ENCODE measurements at regions not wholly inside any gene's neighbourhood (a gene's known extent, or its start where the extent isn't known, plus 50 kb on each side); places are given as distances from the start of the nearest gene placed in this dataset.

DNA sequence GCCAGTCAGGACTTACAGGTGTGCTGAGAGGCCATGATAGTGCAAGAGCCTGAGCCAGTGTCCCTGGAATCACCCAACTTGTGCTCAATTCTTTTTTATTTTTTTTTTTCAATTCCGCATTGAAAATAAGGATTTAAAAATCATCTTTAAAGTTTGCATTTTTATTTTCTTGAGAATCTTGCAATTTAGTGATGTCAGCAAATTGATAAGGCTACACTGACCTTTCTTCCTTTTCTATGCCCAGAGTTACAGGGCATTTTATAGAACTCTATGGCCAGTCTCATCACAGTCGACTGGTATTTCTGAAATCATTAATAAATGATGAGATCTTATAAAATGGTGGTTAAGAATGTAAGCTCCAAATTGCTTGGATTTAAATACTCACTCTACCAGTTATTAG lies 63.3 kb upstream of the PRKD1 start:
- Histone ChIP-seq H3K36me3 (ENCODE audit: control insufficient read depth, insufficient read depth, low read length) (no peaks in the 10 kb centered on the region), H3K4me3 (replicated peaks in 1 of 4; ENCODE audit: control extremely low read depth in 1 of 4, insufficient read depth in 1 of 4, low read depth in 3 of 4, low read length in 4 of 4) (no peak overlapping the region), H3K4me1 (ENCODE audit: control insufficient read depth, extremely low read depth, insufficient read depth, low read length) (no peaks in the 10 kb centered on the region), H3K9me3 (ENCODE audit: control insufficient read depth, insufficient read depth, low read depth, low read length) (no peaks in the 10 kb centered on the region), H3K9ac (ENCODE audit: insufficient read depth, low read length) (no peak overlapping the region), H2AFZ (ENCODE audit: low read length) (no peak overlapping the region), H3K27me3 (ENCODE audit: control insufficient read depth, insufficient read depth, low read length) (no peaks in the 10 kb centered on the region), H3K4me2 (ENCODE audit: extremely low read depth, insufficient read depth, low read length) (no peak overlapping the region), H4K20me1 (ENCODE audit: control insufficient read depth, extremely low read depth, insufficient read depth, low read length) (no peaks in the 10 kb centered on the region), H3K79me2 (ENCODE audit: control insufficient read depth, insufficient read depth, low read length) (no peaks in the 10 kb centered on the region), H3K27ac (ENCODE audit: insufficient read depth, low read length) (no peak overlapping the region)
- no peak for DNase-seq (ENCODE audit: low read depth in 2 of 2)
- TF ChIP-seq, protein P1, sequence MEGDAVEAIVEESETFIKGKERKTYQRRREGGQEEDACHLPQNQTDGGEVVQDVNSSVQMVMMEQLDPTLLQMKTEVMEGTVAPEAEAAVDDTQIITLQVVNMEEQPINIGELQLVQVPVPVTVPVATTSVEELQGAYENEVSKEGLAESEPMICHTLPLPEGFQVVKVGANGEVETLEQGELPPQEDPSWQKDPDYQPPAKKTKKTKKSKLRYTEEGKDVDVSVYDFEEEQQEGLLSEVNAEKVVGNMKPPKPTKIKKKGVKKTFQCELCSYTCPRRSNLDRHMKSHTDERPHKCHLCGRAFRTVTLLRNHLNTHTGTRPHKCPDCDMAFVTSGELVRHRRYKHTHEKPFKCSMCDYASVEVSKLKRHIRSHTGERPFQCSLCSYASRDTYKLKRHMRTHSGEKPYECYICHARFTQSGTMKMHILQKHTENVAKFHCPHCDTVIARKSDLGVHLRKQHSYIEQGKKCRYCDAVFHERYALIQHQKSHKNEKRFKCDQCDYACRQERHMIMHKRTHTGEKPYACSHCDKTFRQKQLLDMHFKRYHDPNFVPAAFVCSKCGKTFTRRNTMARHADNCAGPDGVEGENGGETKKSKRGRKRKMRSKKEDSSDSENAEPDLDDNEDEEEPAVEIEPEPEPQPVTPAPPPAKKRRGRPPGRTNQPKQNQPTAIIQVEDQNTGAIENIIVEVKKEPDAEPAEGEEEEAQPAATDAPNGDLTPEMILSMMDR (conservative IDR thresholded peaks at IDR 0.05 in 1 of 2, IDR thresholded peaks at IDR 0.05 in 1 of 2; ENCODE audit: low read depth in 1 of 2, low read length in 2 of 2), result no peak
- no peak for TF ChIP-seq EZH2 (IDR thresholded peaks at IDR 0.05; ENCODE audit: low read length, missing control alignments)

DNA sequence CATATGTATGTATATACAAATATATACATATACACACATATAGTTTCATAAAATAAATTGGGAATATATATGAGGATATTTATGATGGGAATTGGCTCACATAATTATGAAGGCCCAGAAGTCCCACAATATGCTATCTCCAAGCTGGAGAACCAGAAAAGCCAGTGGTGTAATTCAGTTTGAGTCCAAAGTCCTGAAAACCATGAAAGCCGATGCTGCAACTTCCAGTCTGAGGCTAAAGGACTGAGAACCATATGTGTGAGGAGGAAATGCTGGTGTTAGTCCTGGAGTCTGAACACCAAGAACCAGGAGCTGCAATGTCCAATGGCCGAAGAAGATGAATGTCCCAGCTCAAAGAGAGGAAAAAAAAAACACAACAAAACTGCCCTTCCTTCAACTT lies 65.5 kb upstream of the PRKD1 start:
- H3K4me1 ChIP-seq (ENCODE audit: control insufficient read depth, extremely low read depth, insufficient read depth, low read length), result no peaks in the 10 kb centered on the region
- no peak overlapping the region for H3K4me3 ChIP-seq (replicated peaks in 1 of 4; ENCODE audit: control extremely low read depth in 1 of 4, insufficient read depth in 1 of 4, low read depth in 3 of 4, low read length in 4 of 4)
- no peak overlapping the region for H2AFZ ChIP-seq (ENCODE audit: low read length)
- DNase-seq (ENCODE audit: low read depth in 2 of 2), result no peak
- TF ChIP-seq, protein P1 (conservative IDR thresholded peaks at IDR 0.05 in 1 of 2, IDR thresholded peaks at IDR 0.05 in 1 of 2; ENCODE audit: low read depth in 1 of 2, low read length in 2 of 2), result no peak
- TF ChIP-seq EZH2 (IDR thresholded peaks at IDR 0.05; ENCODE audit: low read length, missing control alignments), result no peak
- no peak overlapping the region for H3K27ac ChIP-seq (ENCODE audit: insufficient read depth, low read length)
- H4K20me1 ChIP-seq (ENCODE audit: control insufficient read depth, extremely low read depth, insufficient read depth, low read length), result no peaks in the 10 kb centered on the region
- H3K9me3 ChIP-seq (ENCODE audit: control insufficient read depth, insufficient read depth, low read depth, low read length), result no peaks in the 10 kb centered on the region
- H3K4me2 ChIP-seq (ENCODE audit: extremely low read depth, insufficient read depth, low read length), result no peak overlapping the region
- no peak overlapping the region for H3K9ac ChIP-seq (ENCODE audit: insufficient read depth, low read length)
- H3K79me2 ChIP-seq (ENCODE audit: control insufficient read depth, insufficient read depth, low read length), result no peaks in the 10 kb centered on the region
- no peaks in the 10 kb centered on the region for H3K27me3 ChIP-seq (ENCODE audit: control insufficient read depth, insufficient read depth, low read length)
- no peaks in the 10 kb centered on the region for H3K36me3 ChIP-seq (ENCODE audit: control insufficient read depth, insufficient read depth, low read length)

DNA sequence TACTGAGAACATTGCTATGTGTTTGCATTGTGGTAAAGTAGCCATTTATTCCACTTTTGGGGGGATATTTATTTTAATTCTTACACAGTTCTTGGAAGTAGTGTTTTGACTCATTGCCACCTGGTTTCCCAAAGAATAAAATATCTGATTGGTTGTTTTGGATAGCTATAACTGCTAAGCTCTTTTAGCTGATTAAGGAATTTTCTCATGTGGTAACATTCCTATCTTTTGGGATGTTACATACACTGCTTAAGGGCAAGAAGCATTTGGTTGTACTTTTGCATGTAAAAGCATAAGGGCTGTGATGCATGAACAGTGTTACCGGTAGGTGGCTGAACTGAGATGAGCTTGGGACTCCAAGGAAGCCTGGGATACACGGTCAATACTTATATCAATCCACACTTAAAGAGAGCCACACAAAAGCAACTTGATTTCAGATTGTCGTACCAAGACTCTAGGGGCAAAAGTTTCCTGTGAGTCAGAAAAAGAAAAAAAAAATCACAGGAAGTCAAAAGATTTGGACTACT lies 71.4 kb upstream of the PRKD1 start:
- TF ChIP-seq, protein P1 (conservative IDR thresholded peaks at IDR 0.05 in 1 of 2, IDR thresholded peaks at IDR 0.05 in 1 of 2; ENCODE audit: low read depth in 1 of 2, low read length in 2 of 2), result no peak
- TF ChIP-seq EZH2 (IDR thresholded peaks at IDR 0.05; ENCODE audit: low read length, missing control alignments), result no peak
- Histone ChIP-seq H3K36me3 (ENCODE audit: control insufficient read depth, insufficient read depth, low read length) (no peaks in the 10 kb centered on the region), H2AFZ (ENCODE audit: low read length) (no peak overlapping the region), H3K4me1 (ENCODE audit: control insufficient read depth, extremely low read depth, insufficient read depth, low read length) (no peaks in the 10 kb centered on the region), H3K9me3 (ENCODE audit: control insufficient read depth, insufficient read depth, low read depth, low read length) (no peaks in the 10 kb centered on the region), H4K20me1 (ENCODE audit: control insufficient read depth, extremely low read depth, insufficient read depth, low read length) (no peaks in the 10 kb centered on the region), H3K27ac (ENCODE audit: insufficient read depth, low read length) (no peak overlapping the region), H3K79me2 (ENCODE audit: control insufficient read depth, insufficient read depth, low read length) (no peaks in the 10 kb centered on the region), H3K4me3 (replicated peaks in 1 of 4; ENCODE audit: control extremely low read depth in 1 of 4, insufficient read depth in 1 of 4, low read depth in 3 of 4, low read length in 4 of 4) (no peak overlapping the region), H3K27me3 (ENCODE audit: control insufficient read depth, insufficient read depth, low read length) (no peaks in the 10 kb centered on the region), H3K4me2 (ENCODE audit: extremely low read depth, insufficient read depth, low read length) (no peak overlapping the region), H3K9ac (ENCODE audit: insufficient read depth, low read length) (no peak overlapping the region)
- no peak for DNase-seq (ENCODE audit: low read depth in 2 of 2)
